H1 (cell line): ENCODE measurements at regions not wholly inside any gene's neighbourhood (a gene's known extent, or its start where the extent isn't known, plus 50 kb on each side); places are given as distances from the start of the nearest gene placed in this dataset.
A peak's percentile ranks its signal among the peaks of the same experiment; 100 is the strongest.

Source experiments
- CTCF ChIA-PET: fragments of 300-600 bp; sonication (Branson Sonifier 250); formaldehyde crosslinking; loops from one replicate; lab custom pipeline; 2021; ENCODE audit not compliant: partially characterized antibody; lab: Charles Lee
- POLR2A ChIA-PET: fragments of 300-600 bp; sonication (Branson Sonifier 250); formaldehyde crosslinking; loops from one replicate; lab custom pipeline; 2021; ENCODE audit warnings: inconsistent platforms; ENCODE audit not compliant: partially characterized antibody; lab: Charles Lee
- DNase-seq, 2 experiments: peaks; one replicate each; pipeline versions ENCODE4 v3.0.0 to v3.0.0-alpha.2; 2010 to 2022; ENCODE audit warnings: low spot score in 2 of 2, low read depth in 1 of 2, mixed read lengths in 1 of 2
- FAIRE-seq: peaks from 2 replicates; lab custom pipeline; 2011; peaks lifted over from hg19 to GRCh38; lab: Jason Lieb, UNC
- H2AFZ ChIP-seq: 2 replicates; pipeline ENCODE4 v1.8.1; 2012; ENCODE audit warnings: low read length, inconsistent platforms
- H2AK5ac ChIP-seq: 2 replicates; pipeline ENCODE4 v1.6.1; 2013; ENCODE audit warnings: low read depth, low read length
- H2BK120ac ChIP-seq: replicated peaks from 2 replicates; pipeline ENCODE3; 2013; ENCODE audit warnings: low read depth, low read length, inconsistent platforms
- H2BK12ac ChIP-seq: 2 replicates; pipeline ENCODE4 v1.6.1; 2013; ENCODE audit warnings: low read depth, low read length
- H2BK15ac ChIP-seq: 2 replicates; pipeline ENCODE4 v1.6.1; 2013; ENCODE audit warnings: low read length
- H2BK20ac ChIP-seq: 2 replicates; pipeline ENCODE4 v1.6.1; 2013; ENCODE audit warnings: low read length
- H2BK5ac ChIP-seq: 2 replicates; pipeline ENCODE4 v1.6.1; 2013; ENCODE audit warnings: low read depth, low read length
- H3K14ac ChIP-seq: 2 replicates; pipeline ENCODE4 v1.6.1; 2013; ENCODE audit warnings: inconsistent platforms; ENCODE audit not compliant: insufficient read length
- H3K18ac ChIP-seq: 2 replicates; pipeline ENCODE4 v1.6.1; 2013; ENCODE audit warnings: low read length; ENCODE audit errors: extremely low read depth
- H3K23ac ChIP-seq: 2 replicates; pipeline ENCODE4 v1.6.1; 2013; ENCODE audit warnings: inconsistent platforms; ENCODE audit not compliant: insufficient read length
- H3K23me2 ChIP-seq: 2 replicates; pipeline ENCODE4 v1.6.1; 2013; ENCODE audit warnings: low read depth, low read length
- H3K27ac ChIP-seq: 2 replicates; pipeline ENCODE4 v1.6.1; 2011; ENCODE audit warnings: low read depth, low read length, inconsistent platforms
- H3K27me3 ChIP-seq, 4 experiments: replicated peaks in 1 of 4; 1 replicate in 1 of 4; 2 replicates in 3 of 4; pipeline versions ENCODE4 v1.6.1 to v1.8.1; 2011 to 2013; ENCODE audit warnings: low read length in 3 of 4, mild to moderate bottlenecking in 3 of 4, inconsistent platforms in 2 of 4, mixed read lengths in 2 of 4, moderate library complexity in 1 of 4; ENCODE audit not compliant: control insufficient read depth in 3 of 4, insufficient read depth in 3 of 4; ENCODE audit errors: extremely low read depth in 1 of 4
- H3K36me3 ChIP-seq, 4 experiments: 2 replicates each; pipeline versions ENCODE4 v1.6.1 to v1.8.1; 2011 to 2013; ENCODE audit warnings: mild to moderate bottlenecking in 4 of 4, low read length in 3 of 4, moderate library complexity in 2 of 4, control low read depth in 1 of 4, inconsistent platforms in 1 of 4; ENCODE audit not compliant: insufficient read depth in 4 of 4, control insufficient read depth in 2 of 4
- H3K4ac ChIP-seq: replicated peaks from 2 replicates; pipeline ENCODE3; 2013; ENCODE audit warnings: low read length, low read depth, mixed read lengths, inconsistent platforms; ENCODE audit not compliant: insufficient read length
- H3K4me1 ChIP-seq, 4 experiments: replicated peaks in 1 of 4; 1 replicate in 1 of 4; 2 replicates in 3 of 4; pipeline versions ENCODE4 v1.6.1 to v1.8.1; 2011 to 2013; ENCODE audit warnings: low read length in 3 of 4, inconsistent platforms in 2 of 4, mixed read lengths in 1 of 4; ENCODE audit not compliant: insufficient read depth in 4 of 4, control insufficient read depth in 3 of 4
- H3K4me2 ChIP-seq, 2 experiments: 2 replicates each; pipeline versions ENCODE4 v1.6.1 to v1.8.1; 2011 to 2013; ENCODE audit warnings: low read depth in 2 of 2, low read length in 2 of 2, control low read depth in 1 of 2, inconsistent platforms in 1 of 2, mild to moderate bottlenecking in 1 of 2; ENCODE audit not compliant: insufficient read depth in 1 of 2
- H3K4me3 ChIP-seq, 4 experiments: fragments of 200-600, 300-600 bp in 1 of 4; sonication (generic), shearing (Covaris generic), sonication (Bioruptor Twin) in 1 of 4; 2 replicates each; pipeline versions ENCODE4 v1.5.1 to v1.8.1; 2011 to 2016; ENCODE audit warnings: low read length in 4 of 4, low read depth in 3 of 4, control low read depth in 2 of 4, inconsistent platforms in 2 of 4, mild to moderate bottlenecking in 2 of 4, mixed read lengths in 1 of 4, moderate library complexity in 1 of 4; ENCODE audit not compliant: insufficient read depth in 2 of 4; ENCODE audit errors: extremely low read depth in 1 of 4
- H3K56ac ChIP-seq: replicated peaks from 2 replicates; pipeline ENCODE3; 2013; ENCODE audit warnings: low read depth, mild to moderate bottlenecking, mixed read lengths, low read length, inconsistent platforms; ENCODE audit not compliant: insufficient read length
- H3K79me1 ChIP-seq: 2 replicates; pipeline ENCODE4 v1.6.1; 2013; ENCODE audit warnings: low read depth, low read length, control low read depth
- H3K79me2 ChIP-seq, 2 experiments: 2 replicates each; pipeline versions ENCODE4 v1.6.1 to v1.8.1; 2012 to 2013; ENCODE audit warnings: low read length in 2 of 2, mild to moderate bottlenecking in 2 of 2, inconsistent platforms in 1 of 2; ENCODE audit not compliant: insufficient read depth in 2 of 2, control insufficient read depth in 1 of 2
- H3K9ac ChIP-seq, 4 experiments: replicated peaks in 1 of 4; 1 replicate in 1 of 4; 2 replicates in 3 of 4; pipeline versions ENCODE4 v1.6.1 to v1.8.1; 2011 to 2013; ENCODE audit warnings: low read depth in 3 of 4, low read length in 3 of 4, control low read depth in 2 of 4, mild to moderate bottlenecking in 2 of 4, moderate library complexity in 2 of 4, inconsistent platforms in 1 of 4; ENCODE audit errors: extremely low read depth in 1 of 4
- H3K9me3 ChIP-seq, 2 experiments: 2 replicates each; pipeline versions ENCODE4 v1.6.1 to v1.8.1; 2012 to 2013; ENCODE audit warnings: mild to moderate bottlenecking in 2 of 2, moderate library complexity in 2 of 2, control low read depth in 1 of 2, inconsistent platforms in 1 of 2, low read depth in 1 of 2, low read length in 1 of 2, mixed read lengths in 1 of 2; ENCODE audit not compliant: insufficient read depth in 2 of 2
- H4K20me1 ChIP-seq, 2 experiments: replicated peaks in 1 of 2; 2 replicates each; pipeline versions ENCODE3 to v1.8.1; 2011 to 2013; ENCODE audit warnings: inconsistent platforms in 2 of 2, low read length in 2 of 2, mild to moderate bottlenecking in 1 of 2; ENCODE audit not compliant: insufficient read depth in 2 of 2, control insufficient read depth in 1 of 2
- H4K5ac ChIP-seq: 2 replicates; pipeline ENCODE4 v1.6.1; 2013; ENCODE audit warnings: low read length, low read depth, mixed read lengths, inconsistent platforms; ENCODE audit not compliant: insufficient read length
- H4K8ac ChIP-seq: 2 replicates; pipeline ENCODE4 v1.8.0; 2013; ENCODE audit warnings: mild to moderate bottlenecking, moderate library complexity, low read length, inconsistent platforms; ENCODE audit not compliant: insufficient read depth; ENCODE audit errors: extremely low read depth
- H4K91ac ChIP-seq: replicated peaks from 2 replicates; pipeline ENCODE3; 2013; ENCODE audit warnings: low read length, mixed read lengths, inconsistent platforms; ENCODE audit not compliant: insufficient read length
- CEBPB ChIP-seq: IDR thresholded peaks from 2 replicates; pipeline ENCODE4 v1.6.1; 2012; ENCODE audit warnings: low read depth, low read length
- CHD1 ChIP-seq: IDR thresholded peaks from 2 replicates; pipeline ENCODE4 v1.6.1; 2012; ENCODE audit warnings: low read depth, low read length, improper control_type of control experiment
- CTBP2 ChIP-seq: IDR thresholded peaks from 2 replicates; pipeline ENCODE4 v1.7.0; 2011; ENCODE audit warnings: borderline replicate concordance, mild to moderate bottlenecking, moderate library complexity, mixed read lengths, low read length; ENCODE audit not compliant: insufficient read depth, insufficient read length
- HDAC6 ChIP-seq: IDR thresholded peaks from one replicate; pipeline ENCODE4 v1.7.1; 2012; ENCODE audit warnings: low read depth, mild to moderate bottlenecking, inconsistent platforms, low read length, moderate library complexity
- MAFK ChIP-seq: IDR thresholded peaks from 2 replicates; pipeline ENCODE4 v1.6.1; 2012; ENCODE audit warnings: low read depth, mild to moderate bottlenecking, improper control_type of control experiment, low read length
- POLR2A ChIP-seq, 2 experiments: IDR thresholded peaks; 1 replicate in 1 of 2; 2 replicates in 1 of 2; pipeline ENCODE4 v1.6.1; 2011; ENCODE audit warnings: low read depth in 2 of 2, low read length in 2 of 2, mild to moderate bottlenecking in 2 of 2; ENCODE audit errors: control extremely low read depth in 1 of 2
- RAD21 ChIP-seq, 2 experiments: IDR thresholded peaks in 1 of 2; conservative IDR thresholded peaks in 1 of 2; 2 replicates each; pipeline ENCODE4 v1.6.1; 2011; ENCODE audit warnings: low read depth in 2 of 2, low read length in 2 of 2, improper control_type of control experiment in 1 of 2, inconsistent platforms in 1 of 2, mild to moderate bottlenecking in 1 of 2, moderate library complexity in 1 of 2
- SAP30 ChIP-seq: fragments of 300-600 bp; sonication (generic); IDR thresholded peaks from 2 replicates; pipeline ENCODE4 v1.7.1; 2012; ENCODE audit warnings: low read length, moderate library complexity, mild to moderate bottlenecking, inconsistent platforms; ENCODE audit not compliant: insufficient read depth, insufficient replicate concordance
- SIN3A ChIP-seq, 2 experiments: IDR thresholded peaks in 1 of 2; conservative IDR thresholded peaks in 1 of 2; 2 replicates each; pipeline ENCODE4 v1.6.1; 2011 to 2012; ENCODE audit warnings: low read length in 2 of 2, improper control_type of control experiment in 1 of 2, low read depth in 1 of 2, mild to moderate bottlenecking in 1 of 2
- SIRT6 ChIP-seq: IDR thresholded peaks from one replicate; pipeline ENCODE4 v1.7.1; 2012; ENCODE audit warnings: low read length, inconsistent platforms
- ZNF274 ChIP-seq: IDR thresholded peaks from 2 replicates; pipeline ENCODE4 v1.7.0; 2012; ENCODE audit warnings: low read length, borderline replicate concordance; ENCODE audit errors: extremely low read depth
- WGBS, 2 experiments: shearing (Covaris generic) in 1 of 2; methylation state at CpG; one replicate each; pipeline versions ENCODE4 v1.1.6 to v1.1.7; 2013 to 2015; ENCODE audit warnings: low lambda C conversion rate in 2 of 2, mixed read lengths in 2 of 2, inconsistent platforms in 1 of 2, low coverage in 1 of 2, missing lambda C conversion rate in 1 of 2; ENCODE audit not compliant: insufficient replicate concordance in 2 of 2, insufficient coverage in 1 of 2, insufficient read length in 1 of 2; ENCODE audit errors: extremely low coverage in 1 of 2, missing lambda C conversion rate in 1 of 2; 5-methylcytosine and 5-hydroxymethylcytosine counted together
- TF ChIP-seq, protein P1 (sequence below): IDR thresholded peaks from 2 replicates; pipeline ENCODE4 v1.6.1; 2011; ENCODE audit warnings: low read length, improper control_type of control experiment

- no peak overlapping the region for H3K14ac ChIP-seq
- H3K56ac ChIP-seq = no peak overlapping the region
- no peak overlapping the region for H2AFZ ChIP-seq
- H3K27me3 ChIP-seq = 0 out of 7 replicates have a peak, but pooled peaks cover 0 to 2% (median 0%) of the 10 kb centered on the region in 4 experiments
- WGBS, 2 experiments = 76% methylated on average over 4 of the region's 4 CpGs; no CpG with 5 or more reads in 1 of the 2 experiments
- H3K4me2 ChIP-seq = no peak overlapping the region
- no peaks in the 10 kb centered on the region for H3K36me3 ChIP-seq
- DNase-seq (no peak), FAIRE-seq (no peak)
- peaks cover 2% of the 10 kb centered on the region; the same call in 1 of the 2 replicates for H3K23me2 ChIP-seq
- H3K27ac ChIP-seq = no peak overlapping the region
- no peak overlapping the region for H2BK5ac ChIP-seq
- no peak overlapping the region for H4K91ac ChIP-seq
- no peak overlapping the region for H3K18ac ChIP-seq
- no peak overlapping the region for H3K4ac ChIP-seq
- no peak overlapping the region for H4K5ac ChIP-seq
- no peak overlapping the region for H2BK12ac ChIP-seq
- H3K4me1 ChIP-seq = peaks cover 0 to 17% (median 3%) of the 10 kb centered on the region in 4 experiments; a peak in 5 of 7 replicates
- no peak overlapping the region for H2BK120ac ChIP-seq
- peaks cover 6% of the 10 kb centered on the region in 2 experiments; a peak in 3 of 4 replicates for H3K9me3 ChIP-seq
- no peak overlapping the region for H2BK20ac ChIP-seq
- H4K20me1 ChIP-seq = no peaks in the 10 kb centered on the region
- H3K79me1 ChIP-seq = no peaks in the 10 kb centered on the region
- no peak overlapping the region for H3K4me3 ChIP-seq
- no peak overlapping the region for H2AK5ac ChIP-seq
- ChIA-PET CTCF (interaction anchor here (1.6 kb wide), 1 partner anchor 152 kb away, joined by 3 read pairs; the partner anchor contains the start of gene ADAMTS15), POLR2A (interaction anchor here (2.2 kb wide), 1 partner anchor 8 kb away, joined by 5 read pairs; no protein-coding TSS in a partner anchor)
- H3K23ac ChIP-seq = no peak overlapping the region
- H2BK15ac ChIP-seq = no peak overlapping the region
- H3K9ac ChIP-seq = no peak overlapping the region
- H4K8ac ChIP-seq = no peak overlapping the region
- H3K79me2 ChIP-seq = no peaks in the 10 kb centered on the region
- TF ChIP-seq CTBP2 (no peak), SAP30 (no peak), CEBPB (no peak), POLR2A (IDR thresholded peaks at IDR 0.05; ENCODE audit: control extremely low read depth in 1 of 2, low read depth in 2 of 2, low read length in 2 of 2) (no peak), HDAC6 (no peak), MAFK (peak; percentile 48; the same call in 1 of the 2 replicates), SIN3A (conservative IDR thresholded peaks at IDR 0.05 in 1 of 2, IDR thresholded peaks at IDR 0.05 in 1 of 2; ENCODE audit: low read depth in 1 of 2, low read length in 2 of 2) (no peak), RAD21 (IDR thresholded peaks at IDR 0.05 in 1 of 2, conservative IDR thresholded peaks at IDR 0.05 in 1 of 2; ENCODE audit: low read depth in 2 of 2, low read length in 2 of 2) (no peak), ZNF274 (no peak), SIRT6 (no peak), CHD1 (no peak)
- TF ChIP-seq, protein P1, sequence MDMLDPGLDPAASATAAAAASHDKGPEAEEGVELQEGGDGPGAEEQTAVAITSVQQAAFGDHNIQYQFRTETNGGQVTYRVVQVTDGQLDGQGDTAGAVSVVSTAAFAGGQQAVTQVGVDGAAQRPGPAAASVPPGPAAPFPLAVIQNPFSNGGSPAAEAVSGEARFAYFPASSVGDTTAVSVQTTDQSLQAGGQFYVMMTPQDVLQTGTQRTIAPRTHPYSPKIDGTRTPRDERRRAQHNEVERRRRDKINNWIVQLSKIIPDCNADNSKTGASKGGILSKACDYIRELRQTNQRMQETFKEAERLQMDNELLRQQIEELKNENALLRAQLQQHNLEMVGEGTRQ = no peak
Observed at GRCh38 chr11:130600139-130600538, 151.7 kb downstream of the ADAMTS15 start.
